ENCODE measurements at regions not wholly inside any gene's neighbourhood (a gene's known extent, or its start where the extent isn't known, plus 50 kb on each side); places are given as distances from the start of the nearest gene placed in this dataset.

DNA sequence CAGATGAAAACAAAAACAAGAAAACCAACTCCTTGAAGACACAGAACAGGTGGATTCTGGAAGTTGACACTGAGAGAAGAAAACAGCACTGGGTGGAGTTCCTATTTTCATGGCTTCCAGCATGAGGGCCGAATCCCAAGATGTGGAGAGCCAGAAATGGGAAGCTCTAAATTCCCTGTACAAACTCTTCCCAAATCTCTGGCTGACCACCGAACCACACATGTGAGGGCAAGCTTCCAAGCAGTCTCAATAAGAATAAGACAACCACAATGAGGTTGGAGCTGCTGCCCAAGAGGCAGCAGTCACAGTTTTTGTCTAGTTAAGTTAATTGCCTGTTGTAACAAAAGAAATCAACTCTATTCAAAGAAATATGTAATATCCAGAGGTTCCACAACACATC is 339.3 kb upstream of the SLC30A5 start:
- no peaks in the 10 kb centered on the region for H3K27me3 ChIP-seq (ENCODE audit: insufficient read depth, low read length, poor library complexity)
- TF ChIP-seq EZH2 (IDR thresholded peaks at IDR 0.05; ENCODE audit: borderline replicate concordance, low read depth, low read length, severe bottlenecking) (no peak), CTCF (IDR thresholded peaks at IDR 0.05; ENCODE audit: borderline replicate concordance, extremely low read depth, low read length, poor library complexity, severe bottlenecking) (no peak)
- no peak for DNase-seq
- H3K36me3 ChIP-seq (ENCODE audit: insufficient read depth, low read length) = no peaks in the 10 kb centered on the region
- H3K27ac ChIP-seq (ENCODE audit: low read length) = no peak overlapping the region
- H3K9me3 ChIP-seq (ENCODE audit: insufficient read depth, low read length, severe bottlenecking) = no peaks in the 10 kb centered on the region
- ATAC-seq (ENCODE audit: insufficient read depth, low read depth) = no peak
- H4K20me1 ChIP-seq (ENCODE audit: insufficient read depth, low read length) = no peaks in the 10 kb centered on the region
- no peaks in the 10 kb centered on the region for H3K79me2 ChIP-seq (ENCODE audit: insufficient read depth, low read length)
- H3K4me1 ChIP-seq (ENCODE audit: insufficient read depth, low read length) = peaks cover 4% of the 10 kb centered on the region; the same call in 1 of the 2 replicates
- no peak overlapping the region for H3K9ac ChIP-seq (ENCODE audit: low read depth, low read length)
- no peak overlapping the region for H2AFZ ChIP-seq (ENCODE audit: low read depth, low read length)
- no peak overlapping the region for H3K4me2 ChIP-seq (ENCODE audit: insufficient read depth, low read length)
- no peak overlapping the region for H3K4me3 ChIP-seq (ENCODE audit: low read depth in 1 of 2, low read length in 2 of 2)

DNA sequence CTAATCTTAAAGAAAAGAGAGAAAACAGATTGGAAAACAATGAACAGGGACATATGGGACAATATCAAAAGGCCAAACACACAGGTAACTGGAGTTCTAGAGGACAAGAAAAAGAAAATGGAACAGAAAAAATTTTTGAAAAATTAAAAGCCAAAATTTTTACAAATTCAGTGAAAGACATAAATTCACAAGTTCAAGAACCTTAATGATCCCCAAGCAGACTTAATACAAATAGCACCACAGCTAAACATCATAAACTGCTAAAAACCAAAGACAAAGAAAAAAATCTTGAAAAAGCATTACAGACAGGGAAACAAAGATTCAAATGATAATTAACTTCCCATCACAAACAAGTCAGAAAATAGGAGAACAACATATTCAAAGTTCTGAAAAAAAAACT is 338.5 kb upstream of the SLC30A5 start:
- H3K36me3 ChIP-seq (ENCODE audit: insufficient read depth, low read length) = no peaks in the 10 kb centered on the region
- DNase-seq = no peak
- ATAC-seq (ENCODE audit: insufficient read depth, low read depth) = no peak

GRCh38 chr5:68757006-68757405 is 336.8 kb upstream of the SLC30A5 start:
- no peak overlapping the region for H3K9ac ChIP-seq (ENCODE audit: low read depth, low read length)
- H2AFZ ChIP-seq (ENCODE audit: low read depth, low read length) = no peak overlapping the region
- no peaks in the 10 kb centered on the region for H3K4me1 ChIP-seq (ENCODE audit: insufficient read depth, low read length)
- no peaks in the 10 kb centered on the region for H4K20me1 ChIP-seq (ENCODE audit: insufficient read depth, low read length)
- no peaks in the 10 kb centered on the region for H3K27me3 ChIP-seq (ENCODE audit: insufficient read depth, low read length, poor library complexity)
- TF ChIP-seq EZH2 (IDR thresholded peaks at IDR 0.05; ENCODE audit: borderline replicate concordance, low read depth, low read length, severe bottlenecking) = no peak
- TF ChIP-seq CTCF (IDR thresholded peaks at IDR 0.05; ENCODE audit: borderline replicate concordance, extremely low read depth, low read length, poor library complexity, severe bottlenecking) = no peak
- no peaks in the 10 kb centered on the region for H3K36me3 ChIP-seq (ENCODE audit: insufficient read depth, low read length)
- H3K79me2 ChIP-seq (ENCODE audit: insufficient read depth, low read length) = no peaks in the 10 kb centered on the region
- H3K4me3 ChIP-seq (ENCODE audit: low read depth in 1 of 2, low read length in 2 of 2) = no peak overlapping the region
- H3K4me2 ChIP-seq (ENCODE audit: insufficient read depth, low read length) = no peak overlapping the region
- no peak overlapping the region for H3K27ac ChIP-seq (ENCODE audit: low read length)
- DNase-seq = no peak
- no peak for ATAC-seq (ENCODE audit: insufficient read depth, low read depth)
- no peaks in the 10 kb centered on the region for H3K9me3 ChIP-seq (ENCODE audit: insufficient read depth, low read length, severe bottlenecking)

More for the DNA sequence above, 338.5 kb upstream of the SLC30A5 start:
- H3K4me2 ChIP-seq (ENCODE audit: insufficient read depth, low read length) = no peak overlapping the region
- H4K20me1 ChIP-seq (ENCODE audit: insufficient read depth, low read length) = no peaks in the 10 kb centered on the region
- H3K9me3 ChIP-seq (ENCODE audit: insufficient read depth, low read length, severe bottlenecking) = no peaks in the 10 kb centered on the region
- H3K27me3 ChIP-seq (ENCODE audit: insufficient read depth, low read length, poor library complexity) = no peaks in the 10 kb centered on the region
- no peak overlapping the region for H2AFZ ChIP-seq (ENCODE audit: low read depth, low read length)
- no peak overlapping the region for H3K9ac ChIP-seq (ENCODE audit: low read depth, low read length)
- no peak overlapping the region for H3K4me3 ChIP-seq (ENCODE audit: low read depth in 1 of 2, low read length in 2 of 2)
- no peaks in the 10 kb centered on the region for H3K79me2 ChIP-seq (ENCODE audit: insufficient read depth, low read length)
- H3K27ac ChIP-seq (ENCODE audit: low read length) = no peak overlapping the region
- H3K4me1 ChIP-seq (ENCODE audit: insufficient read depth, low read length) = no peaks in the 10 kb centered on the region
- TF ChIP-seq EZH2 (IDR thresholded peaks at IDR 0.05; ENCODE audit: borderline replicate concordance, low read depth, low read length, severe bottlenecking) = no peak

GRCh38 chr5:68757626-68758212 is 336.1 kb upstream of the SLC30A5 start:
- TF ChIP-seq EZH2 (IDR thresholded peaks at IDR 0.05; ENCODE audit: borderline replicate concordance, low read depth, low read length, severe bottlenecking) (no peak), CTCF (IDR thresholded peaks at IDR 0.05; ENCODE audit: borderline replicate concordance, extremely low read depth, low read length, poor library complexity, severe bottlenecking) (no peak)
- Histone ChIP-seq H3K27ac (ENCODE audit: low read length) (no peak overlapping the region), H3K9ac (ENCODE audit: low read depth, low read length) (no peak overlapping the region), H3K27me3 (ENCODE audit: insufficient read depth, low read length, poor library complexity) (no peaks in the 10 kb centered on the region), H3K4me2 (ENCODE audit: insufficient read depth, low read length) (no peak overlapping the region), H4K20me1 (ENCODE audit: insufficient read depth, low read length) (no peaks in the 10 kb centered on the region), H3K36me3 (ENCODE audit: insufficient read depth, low read length) (no peaks in the 10 kb centered on the region), H3K9me3 (ENCODE audit: insufficient read depth, low read length, severe bottlenecking) (no peaks in the 10 kb centered on the region), H3K4me1 (ENCODE audit: insufficient read depth, low read length) (no peaks in the 10 kb centered on the region), H3K79me2 (ENCODE audit: insufficient read depth, low read length) (no peaks in the 10 kb centered on the region), H3K4me3 (ENCODE audit: low read depth in 1 of 2, low read length in 2 of 2) (no peak overlapping the region), H2AFZ (ENCODE audit: low read depth, low read length) (no peak overlapping the region)
- no peak for ATAC-seq (ENCODE audit: insufficient read depth, low read depth)
- no peak for DNase-seq

Measured in DND-41 (cell line).